HL-60 (cell line): ENCODE measurements at regions not wholly inside any gene's neighbourhood (a gene's known extent, or its start where the extent isn't known, plus 50 kb on each side); places are given as distances from the start of the nearest gene placed in this dataset.
A peak's percentile ranks its signal among the peaks of the same experiment; 100 is the strongest.

Experiments used
- DNase-seq, 2 experiments: peaks; one replicate each; pipeline ENCODE4 v3.0.0-alpha.2; 2010 to 2020; ENCODE audit warnings: low read depth in 1 of 2, low spot score in 1 of 2
- H3K27ac ChIP-seq: fragments of 250-450 bp; sonication (Bioruptor Pico); replicated peaks from 2 replicates; pipeline ENCODE4 v1.5.1; 2020; ENCODE audit warnings: mild to moderate bottlenecking, moderate library complexity
- H3K27me3 ChIP-seq: fragments of 250-450 bp; sonication (Bioruptor Pico); 2 replicates; pipeline ENCODE4 v1.5.1; 2021; ENCODE audit warnings: mild to moderate bottlenecking, moderate library complexity; ENCODE audit not compliant: insufficient read depth, poor library complexity, severe bottlenecking
- H3K4me3 ChIP-seq: replicated peaks from 2 replicates; pipeline ENCODE4 v1.5.1; 2011; ENCODE audit warnings: mild to moderate bottlenecking, control low read depth, low read length; ENCODE audit not compliant: insufficient read depth
- GABPA ChIP-seq: IDR thresholded peaks from 2 replicates; pipeline ENCODE4 v1.6.1; 2012; ENCODE audit warnings: low read depth
- POLR2AphosphoS5 ChIP-seq: IDR thresholded peaks from 2 replicates; pipeline ENCODE4 v1.6.1; 2012; ENCODE audit warnings: low read depth
- SPI1 ChIP-seq: IDR thresholded peaks from 2 replicates; pipeline ENCODE4 v1.6.1; 2012; ENCODE audit warnings: low read depth, mild to moderate bottlenecking, borderline replicate concordance
- TF ChIP-seq, protein P1 (sequence below): IDR thresholded peaks from one replicate; pipeline ENCODE4 v1.5.1; 2011; ENCODE audit warnings: low read length, control low read depth, inconsistent platforms; ENCODE audit not compliant: insufficient read depth
- TF ChIP-seq, protein P2 (sequence below): IDR thresholded peaks from 2 replicates; pipeline ENCODE4 v1.6.1; 2012; ENCODE audit warnings: low read depth; ENCODE audit not compliant: insufficient replicate concordance

DNA sequence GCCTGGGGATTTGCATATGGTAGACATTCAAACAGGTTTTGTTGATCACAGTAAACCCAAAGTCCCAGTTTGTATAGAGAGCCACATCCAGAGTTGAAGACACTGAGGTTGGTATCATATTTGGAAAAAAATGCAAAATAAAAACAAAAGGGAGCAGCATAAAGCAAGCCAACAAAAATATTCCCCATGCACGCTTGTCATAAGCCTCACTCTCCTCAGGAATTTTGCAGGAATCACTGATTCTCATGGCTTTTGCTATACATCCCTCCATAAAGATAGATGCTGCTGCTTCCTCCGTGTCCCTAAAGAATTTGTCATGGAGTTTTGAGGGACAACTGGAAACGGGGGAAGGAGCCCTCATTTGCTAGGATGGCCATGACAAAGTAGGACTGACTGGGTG is 108.8 kb upstream of the TCF4 start:
- H3K27ac ChIP-seq: no peak overlapping the region
- H3K27me3 ChIP-seq: peaks cover 2% of the 10 kb centered on the region
- DNase-seq: no peak
- TF ChIP-seq POLR2AphosphoS5: no peak
- TF ChIP-seq, protein P1, sequence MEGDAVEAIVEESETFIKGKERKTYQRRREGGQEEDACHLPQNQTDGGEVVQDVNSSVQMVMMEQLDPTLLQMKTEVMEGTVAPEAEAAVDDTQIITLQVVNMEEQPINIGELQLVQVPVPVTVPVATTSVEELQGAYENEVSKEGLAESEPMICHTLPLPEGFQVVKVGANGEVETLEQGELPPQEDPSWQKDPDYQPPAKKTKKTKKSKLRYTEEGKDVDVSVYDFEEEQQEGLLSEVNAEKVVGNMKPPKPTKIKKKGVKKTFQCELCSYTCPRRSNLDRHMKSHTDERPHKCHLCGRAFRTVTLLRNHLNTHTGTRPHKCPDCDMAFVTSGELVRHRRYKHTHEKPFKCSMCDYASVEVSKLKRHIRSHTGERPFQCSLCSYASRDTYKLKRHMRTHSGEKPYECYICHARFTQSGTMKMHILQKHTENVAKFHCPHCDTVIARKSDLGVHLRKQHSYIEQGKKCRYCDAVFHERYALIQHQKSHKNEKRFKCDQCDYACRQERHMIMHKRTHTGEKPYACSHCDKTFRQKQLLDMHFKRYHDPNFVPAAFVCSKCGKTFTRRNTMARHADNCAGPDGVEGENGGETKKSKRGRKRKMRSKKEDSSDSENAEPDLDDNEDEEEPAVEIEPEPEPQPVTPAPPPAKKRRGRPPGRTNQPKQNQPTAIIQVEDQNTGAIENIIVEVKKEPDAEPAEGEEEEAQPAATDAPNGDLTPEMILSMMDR: no peak
- TF ChIP-seq, protein P2, sequence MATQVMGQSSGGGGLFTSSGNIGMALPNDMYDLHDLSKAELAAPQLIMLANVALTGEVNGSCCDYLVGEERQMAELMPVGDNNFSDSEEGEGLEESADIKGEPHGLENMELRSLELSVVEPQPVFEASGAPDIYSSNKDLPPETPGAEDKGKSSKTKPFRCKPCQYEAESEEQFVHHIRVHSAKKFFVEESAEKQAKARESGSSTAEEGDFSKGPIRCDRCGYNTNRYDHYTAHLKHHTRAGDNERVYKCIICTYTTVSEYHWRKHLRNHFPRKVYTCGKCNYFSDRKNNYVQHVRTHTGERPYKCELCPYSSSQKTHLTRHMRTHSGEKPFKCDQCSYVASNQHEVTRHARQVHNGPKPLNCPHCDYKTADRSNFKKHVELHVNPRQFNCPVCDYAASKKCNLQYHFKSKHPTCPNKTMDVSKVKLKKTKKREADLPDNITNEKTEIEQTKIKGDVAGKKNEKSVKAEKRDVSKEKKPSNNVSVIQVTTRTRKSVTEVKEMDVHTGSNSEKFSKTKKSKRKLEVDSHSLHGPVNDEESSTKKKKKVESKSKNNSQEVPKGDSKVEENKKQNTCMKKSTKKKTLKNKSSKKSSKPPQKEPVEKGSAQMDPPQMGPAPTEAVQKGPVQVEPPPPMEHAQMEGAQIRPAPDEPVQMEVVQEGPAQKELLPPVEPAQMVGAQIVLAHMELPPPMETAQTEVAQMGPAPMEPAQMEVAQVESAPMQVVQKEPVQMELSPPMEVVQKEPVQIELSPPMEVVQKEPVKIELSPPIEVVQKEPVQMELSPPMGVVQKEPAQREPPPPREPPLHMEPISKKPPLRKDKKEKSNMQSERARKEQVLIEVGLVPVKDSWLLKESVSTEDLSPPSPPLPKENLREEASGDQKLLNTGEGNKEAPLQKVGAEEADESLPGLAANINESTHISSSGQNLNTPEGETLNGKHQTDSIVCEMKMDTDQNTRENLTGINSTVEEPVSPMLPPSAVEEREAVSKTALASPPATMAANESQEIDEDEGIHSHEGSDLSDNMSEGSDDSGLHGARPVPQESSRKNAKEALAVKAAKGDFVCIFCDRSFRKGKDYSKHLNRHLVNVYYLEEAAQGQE: no peak
- no peak for TF ChIP-seq SPI1
- no peak for TF ChIP-seq GABPA
- H3K4me3 ChIP-seq: no peak overlapping the region

DNA sequence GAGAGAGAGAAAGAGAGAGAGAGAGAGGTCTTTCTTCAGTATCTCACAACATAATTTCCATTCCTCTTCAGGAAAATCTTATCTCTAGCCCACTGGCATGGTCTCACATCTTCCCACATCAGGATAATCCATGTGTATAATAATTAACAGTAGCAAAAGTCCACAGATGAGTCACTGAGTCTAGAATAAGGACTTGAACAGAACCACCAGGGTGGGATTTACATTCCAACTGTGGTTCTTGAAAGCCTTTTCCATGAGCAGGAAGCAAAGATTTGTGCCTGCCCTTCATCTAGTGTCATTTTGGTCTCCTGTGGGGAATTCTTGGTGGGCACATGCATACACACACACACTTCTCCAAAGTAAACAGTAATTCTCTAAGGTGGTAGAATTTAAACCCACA is 107.1 kb upstream of the TCF4 start:
- Histone ChIP-seq H3K4me3 (no peak overlapping the region), H3K27me3 (peaks cover 4% of the 10 kb centered on the region), H3K27ac (no peak overlapping the region)
- DNase-seq: no peak
- TF ChIP-seq GABPA: no peak

DNA sequence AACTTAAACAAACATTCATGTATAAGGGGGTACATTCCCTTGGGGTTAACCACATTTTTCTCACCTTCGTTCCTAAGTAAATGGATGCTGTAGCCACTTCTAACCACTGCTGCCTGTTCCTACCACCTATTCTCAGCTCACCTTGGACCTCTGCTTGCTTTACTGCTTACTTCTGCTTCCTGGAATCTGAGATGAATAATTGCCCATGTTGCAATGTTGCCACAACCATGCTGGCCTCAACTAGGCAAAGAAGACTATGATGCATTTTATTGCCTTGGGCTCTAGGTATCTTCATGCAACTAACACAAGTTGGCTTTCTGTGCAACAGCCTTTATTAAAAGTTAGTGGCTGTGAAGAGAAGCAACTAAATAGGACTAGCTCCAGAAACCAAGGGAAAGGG is 106.3 kb upstream of the TCF4 start:
- TF ChIP-seq POLR2AphosphoS5 (no peak), GABPA (no peak), SPI1 (no peak)
- TF ChIP-seq, protein P2: no peak
- Histone ChIP-seq H3K27me3 (peaks cover 4% of the 10 kb centered on the region), H3K4me3 (no peak overlapping the region), H3K27ac (no peak overlapping the region)
- peak in 1 of 2 experiments; percentile 31 for DNase-seq

DNA sequence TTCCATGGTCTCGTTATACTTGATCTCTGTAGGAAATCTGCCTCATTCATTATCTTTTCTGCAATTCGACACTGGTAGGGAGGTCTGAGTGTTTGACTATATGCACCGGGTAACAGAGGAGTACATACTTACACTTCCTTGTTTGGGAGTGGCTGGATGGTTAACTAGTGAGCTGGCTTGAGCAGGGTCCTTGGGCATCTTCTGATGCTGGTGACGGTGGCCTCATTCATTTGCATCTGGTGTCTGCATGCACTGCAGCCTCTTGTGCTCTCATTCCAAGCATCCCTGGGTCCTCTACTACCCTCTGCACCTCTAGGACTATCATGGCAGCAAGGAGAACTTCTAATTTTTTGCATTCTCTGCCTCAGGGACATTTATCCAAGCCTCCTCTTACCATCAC is 100.0 kb upstream of the TCF4 start:
- H3K4me3 ChIP-seq: no peak overlapping the region
- TF ChIP-seq SPI1: no peak
- no peak overlapping the region for H3K27ac ChIP-seq
- DNase-seq: no peak
- peaks cover 2% of the 10 kb centered on the region for H3K27me3 ChIP-seq

DNA sequence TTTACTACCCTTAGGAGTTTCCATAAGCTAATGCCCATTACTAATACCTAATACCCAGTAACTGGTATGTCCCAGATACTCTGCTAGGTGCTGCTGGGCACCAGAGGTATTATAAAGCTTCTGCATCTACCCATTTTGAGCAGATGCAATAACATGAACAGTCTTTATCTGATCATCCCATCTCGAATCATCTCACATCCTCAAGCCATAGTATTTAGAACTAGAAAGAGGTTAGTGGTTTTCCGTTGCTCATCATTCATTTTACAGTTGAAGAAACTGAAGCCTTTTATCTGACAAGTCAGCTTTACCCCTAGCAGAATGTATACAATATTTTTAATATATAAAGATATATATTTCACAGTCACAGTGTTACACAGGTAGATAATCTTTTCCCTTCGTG is 99.1 kb upstream of the TCF4 start:
- no peak overlapping the region for H3K27ac ChIP-seq

More for the DNA sequence above, 99.1 kb upstream of the TCF4 start:
- H3K4me3 ChIP-seq: no peak overlapping the region
- peaks cover 2% of the 10 kb centered on the region for H3K27me3 ChIP-seq
- DNase-seq: no peak
- TF ChIP-seq, protein P1: no peak
- TF ChIP-seq GABPA (no peak), SPI1 (no peak), POLR2AphosphoS5 (no peak)
- TF ChIP-seq, protein P2: no peak
